H1 (cell line): ENCODE measurements at regions not wholly inside any gene's neighbourhood (a gene's known extent, or its start where the extent isn't known, plus 50 kb on each side); places are given as distances from the start of the nearest gene placed in this dataset.

ENCODE experiments used
- CTCF ChIA-PET: fragments of 300-600 bp; sonication (Branson Sonifier 250); formaldehyde crosslinking; loops from one replicate; lab custom pipeline; 2021; ENCODE audit not compliant: partially characterized antibody; lab: Charles Lee
- POLR2A ChIA-PET: fragments of 300-600 bp; sonication (Branson Sonifier 250); formaldehyde crosslinking; loops from one replicate; lab custom pipeline; 2021; ENCODE audit warnings: inconsistent platforms; ENCODE audit not compliant: partially characterized antibody; lab: Charles Lee
- DNase-seq, 2 experiments: peaks; one replicate each; pipeline versions ENCODE4 v3.0.0 to v3.0.0-alpha.2; 2010 to 2022; ENCODE audit warnings: low spot score in 2 of 2, low read depth in 1 of 2, mixed read lengths in 1 of 2
- FAIRE-seq: peaks from 2 replicates; lab custom pipeline; 2011; peaks lifted over from hg19 to GRCh38; lab: Jason Lieb, UNC
- H2AFZ ChIP-seq: 2 replicates; pipeline ENCODE4 v1.8.1; 2012; ENCODE audit warnings: low read length, inconsistent platforms
- H2AK5ac ChIP-seq: 2 replicates; pipeline ENCODE4 v1.6.1; 2013; ENCODE audit warnings: low read depth, low read length
- H2BK120ac ChIP-seq: replicated peaks from 2 replicates; pipeline ENCODE3; 2013; ENCODE audit warnings: low read depth, low read length, inconsistent platforms
- H2BK12ac ChIP-seq: 2 replicates; pipeline ENCODE4 v1.6.1; 2013; ENCODE audit warnings: low read depth, low read length
- H2BK15ac ChIP-seq: 2 replicates; pipeline ENCODE4 v1.6.1; 2013; ENCODE audit warnings: low read length
- H2BK20ac ChIP-seq: 2 replicates; pipeline ENCODE4 v1.6.1; 2013; ENCODE audit warnings: low read length
- H2BK5ac ChIP-seq: 2 replicates; pipeline ENCODE4 v1.6.1; 2013; ENCODE audit warnings: low read depth, low read length
- H3K14ac ChIP-seq: 2 replicates; pipeline ENCODE4 v1.6.1; 2013; ENCODE audit warnings: inconsistent platforms; ENCODE audit not compliant: insufficient read length
- H3K18ac ChIP-seq: 2 replicates; pipeline ENCODE4 v1.6.1; 2013; ENCODE audit warnings: low read length; ENCODE audit errors: extremely low read depth
- H3K23ac ChIP-seq: 2 replicates; pipeline ENCODE4 v1.6.1; 2013; ENCODE audit warnings: inconsistent platforms; ENCODE audit not compliant: insufficient read length
- H3K23me2 ChIP-seq: 2 replicates; pipeline ENCODE4 v1.6.1; 2013; ENCODE audit warnings: low read depth, low read length
- H3K27ac ChIP-seq: 2 replicates; pipeline ENCODE4 v1.6.1; 2011; ENCODE audit warnings: low read depth, low read length, inconsistent platforms
- H3K27me3 ChIP-seq, 4 experiments: replicated peaks in 1 of 4; 1 replicate in 1 of 4; 2 replicates in 3 of 4; pipeline versions ENCODE4 v1.6.1 to v1.8.1; 2011 to 2013; ENCODE audit warnings: low read length in 3 of 4, mild to moderate bottlenecking in 3 of 4, inconsistent platforms in 2 of 4, mixed read lengths in 2 of 4, moderate library complexity in 1 of 4; ENCODE audit not compliant: control insufficient read depth in 3 of 4, insufficient read depth in 3 of 4; ENCODE audit errors: extremely low read depth in 1 of 4
- H3K36me3 ChIP-seq, 4 experiments: 2 replicates each; pipeline versions ENCODE4 v1.6.1 to v1.8.1; 2011 to 2013; ENCODE audit warnings: mild to moderate bottlenecking in 4 of 4, low read length in 3 of 4, moderate library complexity in 2 of 4, control low read depth in 1 of 4, inconsistent platforms in 1 of 4; ENCODE audit not compliant: insufficient read depth in 4 of 4, control insufficient read depth in 2 of 4
- H3K4ac ChIP-seq: replicated peaks from 2 replicates; pipeline ENCODE3; 2013; ENCODE audit warnings: low read length, low read depth, mixed read lengths, inconsistent platforms; ENCODE audit not compliant: insufficient read length
- H3K4me1 ChIP-seq, 4 experiments: replicated peaks in 1 of 4; 1 replicate in 1 of 4; 2 replicates in 3 of 4; pipeline versions ENCODE4 v1.6.1 to v1.8.1; 2011 to 2013; ENCODE audit warnings: low read length in 3 of 4, inconsistent platforms in 2 of 4, mixed read lengths in 1 of 4; ENCODE audit not compliant: insufficient read depth in 4 of 4, control insufficient read depth in 3 of 4
- H3K4me2 ChIP-seq, 2 experiments: 2 replicates each; pipeline versions ENCODE4 v1.6.1 to v1.8.1; 2011 to 2013; ENCODE audit warnings: low read depth in 2 of 2, low read length in 2 of 2, control low read depth in 1 of 2, inconsistent platforms in 1 of 2, mild to moderate bottlenecking in 1 of 2; ENCODE audit not compliant: insufficient read depth in 1 of 2
- H3K4me3 ChIP-seq, 4 experiments: fragments of 200-600, 300-600 bp in 1 of 4; sonication (generic), shearing (Covaris generic), sonication (Bioruptor Twin) in 1 of 4; 2 replicates each; pipeline versions ENCODE4 v1.5.1 to v1.8.1; 2011 to 2016; ENCODE audit warnings: low read length in 4 of 4, low read depth in 3 of 4, control low read depth in 2 of 4, inconsistent platforms in 2 of 4, mild to moderate bottlenecking in 2 of 4, mixed read lengths in 1 of 4, moderate library complexity in 1 of 4; ENCODE audit not compliant: insufficient read depth in 2 of 4; ENCODE audit errors: extremely low read depth in 1 of 4
- H3K56ac ChIP-seq: replicated peaks from 2 replicates; pipeline ENCODE3; 2013; ENCODE audit warnings: low read depth, mild to moderate bottlenecking, mixed read lengths, low read length, inconsistent platforms; ENCODE audit not compliant: insufficient read length
- H3K79me1 ChIP-seq: 2 replicates; pipeline ENCODE4 v1.6.1; 2013; ENCODE audit warnings: low read depth, low read length, control low read depth
- H3K79me2 ChIP-seq, 2 experiments: 2 replicates each; pipeline versions ENCODE4 v1.6.1 to v1.8.1; 2012 to 2013; ENCODE audit warnings: low read length in 2 of 2, mild to moderate bottlenecking in 2 of 2, inconsistent platforms in 1 of 2; ENCODE audit not compliant: insufficient read depth in 2 of 2, control insufficient read depth in 1 of 2
- H3K9ac ChIP-seq, 4 experiments: replicated peaks in 1 of 4; 1 replicate in 1 of 4; 2 replicates in 3 of 4; pipeline versions ENCODE4 v1.6.1 to v1.8.1; 2011 to 2013; ENCODE audit warnings: low read depth in 3 of 4, low read length in 3 of 4, control low read depth in 2 of 4, mild to moderate bottlenecking in 2 of 4, moderate library complexity in 2 of 4, inconsistent platforms in 1 of 4; ENCODE audit errors: extremely low read depth in 1 of 4
- H3K9me3 ChIP-seq, 2 experiments: 2 replicates each; pipeline versions ENCODE4 v1.6.1 to v1.8.1; 2012 to 2013; ENCODE audit warnings: mild to moderate bottlenecking in 2 of 2, moderate library complexity in 2 of 2, control low read depth in 1 of 2, inconsistent platforms in 1 of 2, low read depth in 1 of 2, low read length in 1 of 2, mixed read lengths in 1 of 2; ENCODE audit not compliant: insufficient read depth in 2 of 2
- H4K20me1 ChIP-seq, 2 experiments: replicated peaks in 1 of 2; 2 replicates each; pipeline versions ENCODE3 to v1.8.1; 2011 to 2013; ENCODE audit warnings: inconsistent platforms in 2 of 2, low read length in 2 of 2, mild to moderate bottlenecking in 1 of 2; ENCODE audit not compliant: insufficient read depth in 2 of 2, control insufficient read depth in 1 of 2
- H4K5ac ChIP-seq: 2 replicates; pipeline ENCODE4 v1.6.1; 2013; ENCODE audit warnings: low read length, low read depth, mixed read lengths, inconsistent platforms; ENCODE audit not compliant: insufficient read length
- H4K8ac ChIP-seq: 2 replicates; pipeline ENCODE4 v1.8.0; 2013; ENCODE audit warnings: mild to moderate bottlenecking, moderate library complexity, low read length, inconsistent platforms; ENCODE audit not compliant: insufficient read depth; ENCODE audit errors: extremely low read depth
- H4K91ac ChIP-seq: replicated peaks from 2 replicates; pipeline ENCODE3; 2013; ENCODE audit warnings: low read length, mixed read lengths, inconsistent platforms; ENCODE audit not compliant: insufficient read length
- WGBS, 2 experiments: shearing (Covaris generic) in 1 of 2; methylation state at CpG; one replicate each; pipeline versions ENCODE4 v1.1.6 to v1.1.7; 2013 to 2015; ENCODE audit warnings: low lambda C conversion rate in 2 of 2, mixed read lengths in 2 of 2, inconsistent platforms in 1 of 2, low coverage in 1 of 2, missing lambda C conversion rate in 1 of 2; ENCODE audit not compliant: insufficient replicate concordance in 2 of 2, insufficient coverage in 1 of 2, insufficient read length in 1 of 2; ENCODE audit errors: extremely low coverage in 1 of 2, missing lambda C conversion rate in 1 of 2; 5-methylcytosine and 5-hydroxymethylcytosine counted together

GRCh38 chr11:41659985-41660384 is 200.5 kb upstream of the LRRC4C start:
- no peak for DNase-seq
- H2AFZ ChIP-seq, result peak overlapping the region; percentile 90; the same call in 1 of the 2 replicates

More at GRCh38 chr11:41659985-41660384, 200.5 kb upstream of the LRRC4C start:
- Histone ChIP-seq H4K8ac (no peak overlapping the region; the same call in 1 of the 2 replicates), H3K14ac (no peak overlapping the region), H3K9me3 (no peaks in the 10 kb centered on the region), H3K4me1 (no peaks in the 10 kb centered on the region), H4K20me1 (no peaks in the 10 kb centered on the region), H2BK120ac (no peak overlapping the region), H3K79me2 (no peaks in the 10 kb centered on the region), H3K56ac (no peak overlapping the region), H3K4ac (no peak overlapping the region), H2BK5ac (no peak overlapping the region), H3K23me2 (no peaks in the 10 kb centered on the region), H2BK15ac (no peak overlapping the region), H3K23ac (no peak overlapping the region), H4K91ac (no peak overlapping the region), H3K4me2 (no peak overlapping the region), H3K18ac (no peak overlapping the region; the same call in none of the 2 replicates), H3K4me3 (no peak overlapping the region), H2BK12ac (peak overlapping the region; percentile 60; the same call in 1 of the 2 replicates), H3K9ac (no peak overlapping the region), H2AK5ac (no peak overlapping the region), H3K79me1 (no peaks in the 10 kb centered on the region), H4K5ac (no peak overlapping the region), H3K27ac (no peak overlapping the region), H2BK20ac (no peak overlapping the region), H3K27me3 (no peaks in the 10 kb centered on the region), H3K36me3 (no peaks in the 10 kb centered on the region)
- WGBS, 2 experiments, result 90% methylated on average over 8 of the region's 9 CpGs; no CpG with 5 or more reads in 1 of the 2 experiments
- FAIRE-seq, result no peak
- ChIA-PET POLR2A (no interaction called here), CTCF (interaction anchor here (0.7 to 2.9 kb wide), 11 partner anchors 9 to 946 kb away, joined by 3 to 19 read pairs (median 5); no protein-coding TSS in a partner anchor)
